SK-N-SH treated with all-trans-retinoic acid at 6 μM for 48 hours (cell line): ENCODE measurements at regions not wholly inside any gene's neighbourhood (a gene's known extent, or its start where the extent isn't known, plus 50 kb on each side); places are given as distances from the start of the nearest gene placed in this dataset.

Source experiments
- ARNTL ChIP-seq: fragments of 450-650 bp; formaldehyde crosslinking; IDR thresholded peaks from 2 replicates; pipeline ENCODE4 v1.5.0; 2020; ENCODE audit warnings: low read depth, mild to moderate bottlenecking, moderate library complexity, borderline replicate concordance
- POU6F1 ChIP-seq: fragments of 250-450 bp; sonication (Bioruptor Pico); IDR thresholded peaks from 2 replicates; pipeline ENCODE4 v1.8.0; 2021; ENCODE audit warnings: low read depth, mild to moderate bottlenecking, moderate library complexity, borderline replicate concordance
- ZNF8 ChIP-seq: fragments of 450-650 bp; formaldehyde crosslinking; IDR thresholded peaks from 2 replicates; pipeline ENCODE4 v1.5.0; 2020; ENCODE audit warnings: mild to moderate bottlenecking, moderate library complexity

DNA sequence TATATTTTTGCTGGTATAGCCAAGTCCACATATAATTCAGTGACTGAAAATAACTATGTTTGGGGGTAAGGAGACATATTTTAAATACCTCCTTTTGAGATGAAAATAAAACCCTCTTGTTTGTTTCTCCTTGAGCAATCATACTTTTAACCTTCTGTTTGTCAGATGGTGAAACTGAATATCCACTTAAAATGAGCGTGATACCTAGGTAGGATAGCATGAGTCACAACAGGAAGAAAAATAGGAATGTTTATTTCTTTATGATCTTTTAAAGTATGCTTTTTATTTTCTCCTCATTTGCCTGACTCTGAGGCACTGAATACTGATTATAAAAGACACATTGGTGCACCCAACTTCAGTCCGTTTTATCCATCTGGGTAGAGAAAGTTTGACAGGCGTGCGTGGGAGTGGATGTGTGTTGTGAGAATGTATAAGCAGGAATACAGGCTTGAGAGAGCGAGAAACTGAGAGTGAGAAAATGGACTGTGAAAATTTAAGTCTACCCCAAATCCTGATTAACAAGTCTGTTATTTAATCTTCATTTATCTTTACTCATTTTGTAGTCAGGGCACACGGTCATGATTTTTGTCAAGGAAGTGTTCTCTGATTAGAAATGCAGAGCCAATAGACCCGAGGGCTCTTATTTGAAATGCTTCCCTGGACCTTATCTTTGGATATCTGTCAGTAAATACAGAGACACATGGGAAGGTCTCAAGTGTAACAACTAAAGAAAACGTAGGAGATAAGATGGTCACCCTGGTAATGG is 62.1 kb upstream of the ANTXR2 start:
- TF ChIP-seq ZNF8 (CRISPR knock-in tag) (no peak), POU6F1 (CRISPR knock-in tag) (no peak), ARNTL (CRISPR knock-in tag) (no peak)
